Fibroblast of skin of right quadriceps (primary cell): ENCODE measurements at regions not wholly inside any gene's neighbourhood (a gene's known extent, or its start where the extent isn't known, plus 50 kb on each side); places are given as distances from the start of the nearest gene placed in this dataset.

Experiments used
- DNase-seq: peaks from one replicate; pipeline ENCODE4 v3.0.0-alpha.2; 2013

GRCh38 chr13:40197936-40198595 is 468.4 kb downstream of the FOXO1 start:
- DNase-seq: no peak

GRCh38 chr13:40200273-40200978 is 466.0 kb downstream of the FOXO1 start:
- DNase-seq: no peak

- DNase-seq: no peak
These were observed 462.2 kb downstream of the FOXO1 start for GRCh38 chr13:40204246-40204645.

GRCh38 chr13:40205771-40206240 is 460.6 kb downstream of the FOXO1 start:
- DNase-seq: no peak

GRCh38 chr13:40206241-40207000 is 460.0 kb downstream of the FOXO1 start:
- no peak for DNase-seq

- no peak for DNase-seq
These were observed 459.4 kb downstream of the FOXO1 start for GRCh38 chr13:40207001-40207478.

GRCh38 chr13:40208517-40208916 is 457.9 kb downstream of the FOXO1 start:
- DNase-seq: no peak

GRCh38 chr13:40210865-40211585 is 455.4 kb downstream of the FOXO1 start:
- no peak for DNase-seq

- DNase-seq: no peak
These were observed 454.9 kb downstream of the FOXO1 start for GRCh38 chr13:40211586-40211968.

GRCh38 chr13:40213779-40214178 is 452.7 kb downstream of the FOXO1 start:
- DNase-seq: no peak

GRCh38 chr13:40215311-40215710 is 451.1 kb downstream of the FOXO1 start:
- DNase-seq: no peak

GRCh38 chr13:40215747-40216146 is 450.7 kb downstream of the FOXO1 start:
- no peak for DNase-seq

GRCh38 chr13:40217675-40218074 is 448.8 kb downstream of the FOXO1 start:
- DNase-seq: no peak

GRCh38 chr13:40220299-40220935 is 446.0 kb downstream of the FOXO1 start:
- DNase-seq: no peak

GRCh38 chr13:40221131-40221459 is 445.3 kb downstream of the FOXO1 start:
- DNase-seq: no peak

- DNase-seq: peak; percentile 69
These were observed 444.8 kb downstream of the FOXO1 start for GRCh38 chr13:40221460-40222201.

- DNase-seq: no peak
These were observed 442.9 kb downstream of the FOXO1 start for GRCh38 chr13:40223585-40223984.

GRCh38 chr13:40228496-40228895 is 437.9 kb downstream of the FOXO1 start:
- no peak for DNase-seq

- no peak for DNase-seq
These were observed 437.5 kb downstream of the FOXO1 start for GRCh38 chr13:40228990-40229389.

GRCh38 chr13:40230833-40231266 is 435.6 kb downstream of the FOXO1 start:
- peak; percentile 50 for DNase-seq

- DNase-seq: peak; percentile 40
These were observed 435.1 kb downstream of the FOXO1 start for GRCh38 chr13:40231311-40231710.

- no peak for DNase-seq
These were observed 434.7 kb downstream of the FOXO1 start for GRCh38 chr13:40231751-40232150.
